WTC11 (cell line): ENCODE measurements at regions not wholly inside any gene's neighbourhood (a gene's known extent, or its start where the extent isn't known, plus 50 kb on each side); places are given as distances from the start of the nearest gene placed in this dataset.

ENCODE experiments used
- ATAC-seq: fragments of 200-7000 bp; cut with Tn5 transposase; 2 replicates; pipeline ENCODE4 v1.10.0; 2021; ENCODE audit warnings: mild to moderate bottlenecking, moderate library complexity
- CTCF ChIA-PET: fragments of 300-600 bp; sonication (Branson Sonifier 250); formaldehyde crosslinking; loops from one replicate; lab custom pipeline; 2021; ENCODE audit warnings: antibody characterized with exemption; lab: Charles Lee
- POLR2A ChIA-PET: fragments of 350-600 bp; sonication (Branson Sonifier 250); formaldehyde crosslinking; loops from one replicate; lab custom pipeline; 2021; ENCODE audit warnings: antibody characterized with exemption; lab: Charles Lee
- DNase-seq: peaks from one replicate; pipeline ENCODE4 v3.0.0; 2021; ENCODE audit warnings: low spot score
- H3K27ac Mint-ChIP-seq: 2 replicates; pipeline ENCODE4 v1.8.0; 2021; ENCODE audit warnings: mixed read lengths
- H3K27me3 Mint-ChIP-seq: 2 replicates; pipeline ENCODE4 v1.8.0; 2021; ENCODE audit warnings: low read depth, mild to moderate bottlenecking, moderate library complexity, mixed read lengths
- H3K36me3 Mint-ChIP-seq: 2 replicates; pipeline ENCODE4 v1.8.0; 2021; ENCODE audit warnings: mixed read lengths
- H3K4me1 Mint-ChIP-seq: 2 replicates; pipeline ENCODE4 v1.8.0; 2022; ENCODE audit warnings: mixed read lengths
- H3K4me3 Mint-ChIP-seq: 2 replicates; pipeline ENCODE4 v1.8.0; 2021; ENCODE audit warnings: mild to moderate bottlenecking, moderate library complexity, mixed read lengths
- H3K9me3 Mint-ChIP-seq: 2 replicates; pipeline ENCODE4 v1.8.0; 2021; ENCODE audit warnings: mixed read lengths
- ARID4B ChIP-seq: sonication (generic); formaldehyde crosslinking; IDR thresholded peaks from 2 replicates; pipeline ENCODE4 v1.8.0; 2023; ENCODE audit warnings: missing genetic modification reagents, mild to moderate bottlenecking, borderline replicate concordance
- ELF4 ChIP-seq: sonication (generic); formaldehyde crosslinking; IDR thresholded peaks from 2 replicates; pipeline ENCODE4 v1.8.1; 2022; ENCODE audit warnings: low read depth, mild to moderate bottlenecking, moderate library complexity, missing genetic modification reagents
- ETV6 ChIP-seq: sonication (generic); formaldehyde crosslinking; IDR thresholded peaks from 2 replicates; pipeline ENCODE4 v1.8.1; 2022; ENCODE audit warnings: mild to moderate bottlenecking, missing genetic modification reagents
- FOXJ3 ChIP-seq: sonication (generic); formaldehyde crosslinking; IDR thresholded peaks from 2 replicates; pipeline ENCODE4 v1.9.0; 2021; ENCODE audit warnings: missing genetic modification reagents, mild to moderate bottlenecking, borderline replicate concordance
- IRF1 ChIP-seq: sonication (generic); formaldehyde crosslinking; IDR thresholded peaks from 2 replicates; pipeline ENCODE4 v1.8.0; 2023; ENCODE audit warnings: missing genetic modification reagents
- JAZF1 ChIP-seq: fragments of 250-450 bp; sonication (Bioruptor Pico); IDR thresholded peaks from 2 replicates; pipeline ENCODE4 v1.9.0; 2021; ENCODE audit warnings: moderate library complexity, mild to moderate bottlenecking, inconsistent platforms
- KAT7 ChIP-seq: sonication (generic); formaldehyde crosslinking; IDR thresholded peaks from 2 replicates; pipeline ENCODE4 v1.8.1; 2023; ENCODE audit warnings: missing genetic modification reagents, mild to moderate bottlenecking, borderline replicate concordance
- NFYB ChIP-seq: sonication (generic); formaldehyde crosslinking; conservative IDR thresholded peaks from 2 replicates; pipeline ENCODE4 v1.8.0; 2022; ENCODE audit warnings: low read depth, missing genetic modification reagents
- OVOL2 ChIP-seq: fragments of 250-450 bp; sonication (Bioruptor Pico); IDR thresholded peaks from 2 replicates; pipeline ENCODE4 v1.9.0; 2021; ENCODE audit warnings: mild to moderate bottlenecking, borderline replicate concordance
- PRDM15 ChIP-seq: sonication (generic); formaldehyde crosslinking; IDR thresholded peaks from 2 replicates; pipeline ENCODE4 v1.8.0; 2022; ENCODE audit warnings: missing genetic modification reagents
- PREB ChIP-seq: sonication (generic); formaldehyde crosslinking; IDR thresholded peaks from 2 replicates; pipeline ENCODE4 v1.8.1; 2022; ENCODE audit warnings: mild to moderate bottlenecking, missing genetic modification reagents, moderate library complexity, borderline replicate concordance
- PRRX2 ChIP-seq: fragments of 250-450 bp; sonication (Bioruptor Pico); IDR thresholded peaks from 2 replicates; pipeline ENCODE4 v1.8.0; 2021; ENCODE audit warnings: mild to moderate bottlenecking
- RELA ChIP-seq: sonication (generic); formaldehyde crosslinking; IDR thresholded peaks from 2 replicates; pipeline ENCODE4 v1.8.1; 2022; ENCODE audit warnings: missing genetic modification reagents, mild to moderate bottlenecking, borderline replicate concordance
- SP1 ChIP-seq: sonication (generic); formaldehyde crosslinking; conservative IDR thresholded peaks from 2 replicates; pipeline ENCODE4 v1.8.1; 2022; ENCODE audit warnings: missing genetic modification reagents
- TP53 ChIP-seq: sonication (generic); formaldehyde crosslinking; IDR thresholded peaks from 2 replicates; pipeline ENCODE4 v1.8.1; 2023; ENCODE audit warnings: mild to moderate bottlenecking, missing genetic modification reagents
- USF2 ChIP-seq: sonication (generic); formaldehyde crosslinking; IDR thresholded peaks from 2 replicates; pipeline ENCODE4 v1.8.1; 2023; ENCODE audit warnings: mild to moderate bottlenecking, missing genetic modification reagents, moderate library complexity
- ZNF121 ChIP-seq: sonication (generic); formaldehyde crosslinking; IDR thresholded peaks from 2 replicates; pipeline ENCODE4 v1.8.0; 2023; ENCODE audit warnings: missing genetic modification reagents
- ZNF317 ChIP-seq: sonication (generic); formaldehyde crosslinking; IDR thresholded peaks from 2 replicates; pipeline ENCODE4 v1.8.1; 2023; ENCODE audit warnings: low read depth, mild to moderate bottlenecking, moderate library complexity, missing genetic modification reagents, borderline replicate concordance
- ZNF416 ChIP-seq: fragments of 250-450 bp; sonication (Bioruptor Pico); IDR thresholded peaks from 2 replicates; pipeline ENCODE4 v1.9.0; 2021; ENCODE audit warnings: mild to moderate bottlenecking, inconsistent platforms
- ZNF671 ChIP-seq: fragments of 250-450 bp; sonication (Bioruptor Pico); IDR thresholded peaks from 2 replicates; pipeline ENCODE4 v1.8.0; 2021; ENCODE audit warnings: mild to moderate bottlenecking

- no peak for TF ChIP-seq ARID4B (CRISPR knock-in tag)
- no peak for TF ChIP-seq PRDM15 (CRISPR knock-in tag)
- no peak for TF ChIP-seq KAT7
- no peak for TF ChIP-seq ZNF121 (CRISPR knock-in tag)
- no peak for TF ChIP-seq ELF4
- no peak for TF ChIP-seq RELA (CRISPR knock-in tag)
Measured at GRCh38 chr11:94672636-94673035, 95.5 kb upstream of the AMOTL1 start (continued).

- DNase-seq = no peak
- peaks cover 39% of the 10 kb centered on the region for H3K36me3 Mint-ChIP-seq
- no peak overlapping the region for H3K27ac Mint-ChIP-seq
- ATAC-seq = no peak
- H3K27me3 Mint-ChIP-seq = peaks cover 6% of the 10 kb centered on the region
- CTCF ChIA-PET = interaction anchor here (1.0 kb wide), 1 partner anchor 68 kb away, joined by 3 read pairs; no protein-coding TSS in a partner anchor
- H3K4me1 Mint-ChIP-seq = peaks cover 5% of the 10 kb centered on the region; the same call in 1 of the 2 replicates
- POLR2A ChIA-PET = no interaction called here
- peaks cover 16% of the 10 kb centered on the region for H3K9me3 Mint-ChIP-seq
- TF ChIP-seq ZNF317 (CRISPR knock-in tag) (no peak), TP53 (CRISPR knock-in tag) (no peak), OVOL2 (CRISPR knock-in tag) (no peak), USF2 (CRISPR knock-in tag) (no peak), NFYB (CRISPR knock-in tag) (no peak), ZNF671 (CRISPR knock-in tag) (no peak), IRF1 (CRISPR knock-in tag) (no peak), JAZF1 (CRISPR knock-in tag) (no peak), SP1 (CRISPR knock-in tag) (no peak), RELA (CRISPR knock-in tag) (no peak), PREB (CRISPR knock-in tag) (no peak), PRDM15 (CRISPR knock-in tag) (no peak), ETV6 (CRISPR knock-in tag) (no peak), FOXJ3 (CRISPR knock-in tag) (no peak), ZNF416 (CRISPR knock-in tag) (no peak), PRRX2 (CRISPR knock-in tag) (no peak)
- no peak overlapping the region for H3K4me3 Mint-ChIP-seq
Measured at GRCh38 chr11:94673386-94673785, 94.8 kb upstream of the AMOTL1 start.
